GM12892 (cell line): ENCODE measurements at regions not wholly inside any gene's neighbourhood (a gene's known extent, or its start where the extent isn't known, plus 50 kb on each side); places are given as distances from the start of the nearest gene placed in this dataset.

Source experiments
- POLR2AphosphoS5 ChIP-seq: IDR thresholded peaks from 2 replicates; pipeline ENCODE4 v1.6.1; 2011; ENCODE audit warnings: low read depth, low read length, control low read depth
- TAF1 ChIP-seq: IDR thresholded peaks from 2 replicates; pipeline ENCODE4 v1.6.1; 2011; ENCODE audit warnings: low read depth, mild to moderate bottlenecking, control low read depth, low read length, borderline replicate concordance

DNA sequence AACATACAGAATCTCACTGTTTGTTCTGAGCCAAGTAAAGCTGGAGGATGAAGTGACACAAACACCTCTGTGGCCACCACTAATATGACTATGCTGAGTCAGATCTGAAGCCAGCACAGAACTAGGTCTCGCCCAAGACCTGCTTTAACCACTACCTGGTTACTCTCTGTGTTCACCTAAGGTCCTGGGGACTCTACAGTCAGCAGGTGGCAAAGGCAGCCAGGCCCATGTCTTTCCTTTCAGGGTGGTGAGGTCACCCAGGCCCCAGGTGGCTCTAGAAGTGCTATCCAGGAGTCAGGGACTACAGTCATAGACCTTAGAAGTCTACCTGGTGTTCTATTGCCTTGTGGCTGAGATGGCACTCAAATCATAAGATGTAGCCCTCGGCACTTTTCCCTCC lies 287.9 kb upstream of the ARRDC4 start:
- TF ChIP-seq POLR2AphosphoS5 (no peak), TAF1 (no peak)
